ENCODE measurements at regions not wholly inside any gene's neighbourhood (a gene's known extent, or its start where the extent isn't known, plus 50 kb on each side); places are given as distances from the start of the nearest gene placed in this dataset.

DNA sequence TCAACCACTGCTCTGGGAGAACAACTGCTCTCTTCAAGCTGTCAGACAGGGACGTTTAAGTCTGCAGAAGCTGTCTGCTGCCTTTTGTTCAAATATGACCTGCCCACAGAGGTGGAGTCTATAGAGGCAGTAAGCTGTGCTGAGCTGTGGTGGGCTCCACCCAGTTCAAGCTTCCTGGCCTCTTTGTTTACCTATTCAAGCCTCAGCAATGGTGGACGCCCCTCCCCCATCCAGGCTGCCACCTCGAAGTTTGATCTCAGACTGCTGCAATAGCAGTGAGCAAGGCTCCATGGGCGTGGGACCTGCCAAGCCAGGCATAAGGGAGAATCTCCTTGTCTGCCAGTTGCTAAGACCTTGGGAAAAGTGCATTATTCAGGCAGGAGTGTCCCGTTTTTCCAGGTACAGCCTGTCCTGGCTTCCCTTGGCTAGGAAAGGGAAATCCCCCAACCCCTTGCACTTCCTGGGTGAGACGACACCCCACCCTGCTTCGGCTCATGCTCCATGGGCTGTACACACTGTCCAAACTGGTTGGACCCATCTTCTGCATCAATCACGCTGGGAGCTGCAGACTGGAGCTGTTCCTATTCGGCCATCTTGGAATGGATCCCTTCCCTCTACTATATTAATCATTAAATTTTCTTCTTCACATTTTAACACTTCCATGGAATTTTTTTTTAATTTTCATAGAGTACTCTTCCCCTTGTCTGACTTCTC, 167.0 kb upstream of the UBE2E2 start:
- no peak for DNase-seq

DNA sequence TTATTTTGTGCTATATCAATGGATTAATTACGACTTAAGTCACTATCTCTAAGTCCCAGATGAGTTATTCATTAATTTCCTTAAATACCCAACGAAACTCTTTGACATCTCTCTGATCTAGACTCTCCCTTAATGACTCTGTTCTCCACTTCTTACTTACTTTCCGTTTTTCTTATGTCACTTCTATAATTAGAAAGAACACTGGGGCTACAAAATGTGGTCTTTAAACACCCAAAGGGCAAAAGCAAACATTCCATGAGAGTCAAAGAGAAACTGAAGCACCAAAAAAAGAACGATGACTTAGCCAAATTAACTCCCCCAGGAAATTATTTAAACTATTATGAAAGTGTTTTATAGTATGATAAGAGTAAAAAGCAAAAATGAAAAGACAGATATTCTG, 166.4 kb upstream of the UBE2E2 start:
- DNase-seq, result no peak

DNA sequence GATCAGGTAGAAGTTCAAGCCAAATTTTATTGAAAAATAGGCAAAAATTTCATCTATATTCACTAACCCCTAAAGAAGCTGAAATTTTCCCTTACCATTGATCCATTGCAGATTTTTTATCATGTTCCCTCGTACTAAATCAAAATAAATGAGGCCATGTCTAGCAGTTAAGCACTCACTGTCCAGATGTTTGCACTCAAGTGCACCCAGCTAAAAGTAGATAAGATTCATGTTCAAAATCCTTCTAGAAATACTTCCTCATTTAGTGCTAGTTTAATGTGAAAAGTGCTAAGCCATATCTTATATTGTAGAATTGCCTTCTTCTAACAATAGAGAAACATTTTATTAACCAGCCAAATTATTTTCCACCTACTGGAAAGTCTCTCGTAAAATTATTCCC, 164.7 kb upstream of the UBE2E2 start:
- DNase-seq, result no peak

GRCh38 chr3:23041918-23042696, 161.0 kb upstream of the UBE2E2 start:
- no peak for DNase-seq

DNA sequence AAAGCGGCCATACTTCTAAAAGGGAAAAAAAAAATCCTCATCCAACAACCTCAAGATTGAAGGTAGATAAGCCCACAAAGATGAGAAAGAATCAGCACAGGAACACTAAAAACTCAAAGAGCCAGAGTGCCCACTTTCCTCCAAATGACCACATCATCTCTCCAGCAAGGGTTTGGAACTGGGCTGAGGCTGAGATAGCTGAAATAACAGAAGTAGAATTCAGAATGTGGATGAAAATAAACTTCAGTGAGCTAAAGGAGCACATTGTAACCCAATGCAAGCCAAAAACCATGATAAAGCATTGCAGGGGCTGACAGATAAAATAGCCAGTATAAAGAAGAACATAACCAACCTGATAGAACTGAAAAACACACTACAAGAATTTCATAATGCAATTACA, 158.7 kb upstream of the UBE2E2 start:
- DNase-seq, result no peak

DNA sequence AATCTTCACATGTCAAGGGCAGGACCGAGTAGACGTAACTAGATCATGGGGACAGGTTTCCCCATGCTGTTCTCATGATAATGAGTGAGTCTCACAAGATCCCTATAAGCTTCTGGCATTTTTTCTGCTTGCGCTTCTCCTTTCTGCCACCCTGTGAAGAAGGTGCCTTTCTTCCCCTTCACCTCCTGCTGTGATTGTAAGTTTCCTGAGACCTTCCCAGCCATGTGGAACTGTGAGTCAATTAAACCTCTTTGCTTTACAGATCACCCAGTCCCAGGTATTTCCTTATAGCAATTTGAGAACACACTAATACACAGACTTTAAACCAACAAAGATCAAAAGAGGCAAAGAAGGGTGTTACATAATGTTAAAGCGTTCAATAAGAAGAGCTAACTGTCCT, 156.6 kb upstream of the UBE2E2 start:
- DNase-seq, result no peak

DNA sequence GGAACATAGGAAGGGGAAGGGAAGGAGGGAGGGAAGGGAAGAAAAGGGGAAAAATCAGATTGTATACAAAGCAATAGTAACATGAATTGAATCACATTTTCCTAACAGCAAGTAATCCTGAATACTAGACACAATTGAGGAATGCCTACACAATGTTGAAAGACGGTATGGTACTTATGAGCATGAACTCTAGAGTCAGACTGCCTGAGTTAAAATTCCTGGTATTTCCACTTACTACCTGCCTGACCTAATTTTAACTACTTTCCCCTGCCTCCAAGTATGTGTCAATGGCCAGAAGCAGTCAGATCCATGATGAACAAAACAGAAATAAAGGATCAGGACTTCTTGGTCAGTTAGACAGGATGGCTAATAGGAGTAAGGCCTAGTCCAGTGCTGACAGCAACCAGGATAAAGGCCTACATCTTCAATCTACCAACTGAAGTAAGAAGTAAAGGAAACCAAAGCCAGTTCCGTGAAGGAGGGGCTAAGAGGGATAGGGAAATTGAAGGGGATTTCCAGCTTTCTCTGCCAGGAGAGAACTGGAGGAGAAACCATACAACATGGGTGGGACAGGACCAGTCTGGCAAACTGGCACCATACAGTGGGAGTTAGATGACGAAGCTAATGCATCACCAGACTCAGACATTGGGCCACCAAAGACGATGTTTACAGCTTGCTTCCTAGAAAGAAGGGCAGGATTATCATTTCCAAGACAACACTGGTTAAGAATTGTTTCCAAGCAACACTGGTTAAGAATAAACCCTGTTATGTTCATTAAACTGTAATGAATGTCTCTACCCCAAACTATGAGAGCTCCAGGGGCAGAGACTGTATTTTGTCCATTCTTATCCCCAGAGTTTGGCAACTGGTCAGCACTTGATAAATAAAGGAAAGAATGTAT, 151.6 kb upstream of the UBE2E2 start:
- no peak for DNase-seq

DNA sequence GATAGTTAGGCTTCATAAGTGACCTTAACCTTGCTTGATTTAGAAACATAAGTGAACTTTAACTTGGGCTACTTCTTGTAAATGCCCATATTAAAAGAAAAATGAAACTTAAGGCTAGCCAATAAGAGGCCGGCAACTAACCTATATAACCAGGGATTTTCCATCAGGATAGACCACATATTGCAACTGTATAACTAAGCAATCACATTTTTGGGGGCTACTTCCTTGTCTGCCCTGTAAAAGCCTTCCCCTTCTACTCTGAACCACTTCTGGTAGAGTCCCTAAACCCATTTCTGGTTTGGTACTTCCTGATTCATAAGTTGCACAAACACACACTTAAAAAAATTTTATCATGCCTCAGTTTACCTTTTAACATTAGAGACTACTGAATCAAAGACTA, 150.9 kb upstream of the UBE2E2 start:
- no peak for DNase-seq

DNA sequence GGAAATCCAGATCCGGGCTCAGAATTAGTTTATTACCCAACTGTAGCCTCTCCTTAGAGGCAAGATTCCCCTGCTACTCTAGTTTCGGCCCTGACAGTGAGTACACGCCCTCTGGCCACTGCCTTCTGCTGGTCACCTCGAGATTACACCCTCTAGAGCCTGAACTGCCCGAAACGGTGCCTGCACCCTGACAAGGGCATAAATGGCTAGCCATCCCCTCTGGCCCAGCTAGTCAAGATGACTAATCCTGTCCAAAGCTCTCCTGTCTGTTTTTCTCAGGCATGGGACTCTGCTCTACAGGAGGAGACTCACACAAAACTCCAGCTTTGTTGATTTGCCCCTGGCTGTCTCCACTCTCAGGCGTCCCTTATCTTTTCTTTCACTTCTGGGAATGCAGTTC, 150.5 kb upstream of the UBE2E2 start:
- DNase-seq, result no peak

- DNase-seq, result no peak
These were observed 147.3 kb upstream of the UBE2E2 start for GRCh38 chr3:23055733-23056376.

DNA sequence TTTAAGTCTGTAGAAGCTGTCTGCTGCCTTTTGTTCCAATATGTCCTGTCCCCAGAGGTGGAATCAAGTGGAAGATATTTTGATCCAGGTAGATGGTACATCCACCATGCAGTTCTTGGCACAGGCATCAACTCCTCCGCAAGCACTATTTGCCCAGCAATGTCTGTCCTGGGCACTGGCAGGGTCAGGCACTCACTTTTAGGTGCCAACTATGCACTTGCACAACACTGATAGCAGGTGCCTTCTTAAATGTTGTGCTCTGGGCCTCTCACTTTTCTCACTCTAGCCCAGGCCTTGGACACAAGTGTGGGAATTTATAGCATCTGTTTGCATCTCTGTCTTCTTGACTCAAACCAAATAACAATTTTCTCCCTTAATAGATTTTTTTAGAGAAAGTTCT, 140.5 kb upstream of the UBE2E2 start:
- DNase-seq, result no peak

DNA sequence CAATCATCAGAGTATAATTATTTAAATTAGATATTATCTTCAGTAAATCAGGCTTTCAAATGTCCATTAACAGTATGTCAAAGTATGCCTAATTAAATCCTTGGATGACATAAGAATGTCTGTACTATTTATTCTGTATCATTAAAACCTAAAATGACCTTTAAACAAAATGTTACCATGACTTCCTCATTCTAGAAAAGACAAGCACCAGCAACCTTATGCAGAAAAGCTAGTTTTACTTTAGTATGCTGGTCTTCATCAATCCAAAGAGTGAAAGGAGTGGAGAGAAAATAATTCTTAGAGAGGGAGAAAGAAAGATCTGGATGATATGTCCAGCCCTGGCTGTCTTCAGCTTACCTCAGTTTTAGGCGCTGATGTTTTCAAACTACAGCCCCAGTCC, 140.1 kb upstream of the UBE2E2 start:
- no peak for DNase-seq

GRCh38 chr3:23067116-23067515, 136.0 kb upstream of the UBE2E2 start:
- no peak for DNase-seq

DNA sequence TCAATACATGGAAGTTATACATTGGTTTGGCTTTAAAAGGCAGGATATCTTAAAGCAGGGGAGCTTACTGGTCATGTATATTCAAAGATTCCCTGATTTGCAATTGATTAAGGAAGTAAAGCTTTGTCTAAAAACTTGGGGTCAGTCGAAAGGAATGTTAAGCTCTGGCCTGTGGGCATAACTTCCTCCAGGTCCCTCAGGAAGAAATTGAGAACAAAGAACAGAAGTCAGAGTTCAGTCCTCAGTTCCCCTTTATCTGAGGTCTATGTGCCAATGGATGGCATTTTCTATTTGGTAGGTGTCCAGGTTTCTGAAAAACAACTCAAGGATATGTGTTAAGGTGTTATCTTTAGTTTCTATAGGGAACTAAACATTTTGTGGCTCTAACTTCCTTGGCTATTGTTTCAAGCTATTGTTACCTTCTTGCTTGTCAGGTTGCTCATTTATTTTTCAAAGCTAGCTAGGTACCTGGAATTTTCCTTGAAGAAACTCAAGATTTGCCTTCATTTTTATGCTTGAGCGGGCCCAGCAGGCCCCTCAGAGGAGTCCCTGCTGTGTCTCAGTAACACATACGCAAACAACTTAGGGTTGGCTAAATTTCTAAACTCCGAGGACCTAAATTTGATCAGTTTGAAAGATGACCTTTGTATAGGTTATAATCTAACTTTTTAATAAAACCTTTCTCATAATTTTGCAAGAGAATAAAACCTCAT, 135.0 kb upstream of the UBE2E2 start:
- DNase-seq, result no peak

- no peak for DNase-seq
These were observed 131.8 kb upstream of the UBE2E2 start for GRCh38 chr3:23071296-23071695.

- peak; percentile 5 for DNase-seq
These were observed 131.4 kb upstream of the UBE2E2 start for GRCh38 chr3:23071758-23072157.

DNA sequence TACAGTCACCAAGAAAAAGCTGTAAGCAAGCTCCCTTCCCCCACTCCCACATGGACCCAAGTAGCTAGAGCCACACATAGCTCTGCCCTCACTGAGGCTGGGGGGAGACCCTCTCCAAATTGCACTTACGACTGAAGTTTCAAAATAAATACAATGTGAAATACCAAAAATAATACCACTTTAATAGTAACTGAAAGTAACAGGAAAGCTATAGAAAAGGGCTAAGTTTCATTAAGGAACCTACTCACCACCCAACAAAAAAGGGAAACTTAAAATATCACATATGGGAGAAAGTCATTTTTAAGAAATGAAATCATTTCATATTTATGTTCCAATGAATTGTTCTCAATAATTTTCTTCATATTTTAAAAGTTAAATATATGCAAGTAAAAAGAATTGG, 130.4 kb upstream of the UBE2E2 start:
- DNase-seq, result no peak

DNA sequence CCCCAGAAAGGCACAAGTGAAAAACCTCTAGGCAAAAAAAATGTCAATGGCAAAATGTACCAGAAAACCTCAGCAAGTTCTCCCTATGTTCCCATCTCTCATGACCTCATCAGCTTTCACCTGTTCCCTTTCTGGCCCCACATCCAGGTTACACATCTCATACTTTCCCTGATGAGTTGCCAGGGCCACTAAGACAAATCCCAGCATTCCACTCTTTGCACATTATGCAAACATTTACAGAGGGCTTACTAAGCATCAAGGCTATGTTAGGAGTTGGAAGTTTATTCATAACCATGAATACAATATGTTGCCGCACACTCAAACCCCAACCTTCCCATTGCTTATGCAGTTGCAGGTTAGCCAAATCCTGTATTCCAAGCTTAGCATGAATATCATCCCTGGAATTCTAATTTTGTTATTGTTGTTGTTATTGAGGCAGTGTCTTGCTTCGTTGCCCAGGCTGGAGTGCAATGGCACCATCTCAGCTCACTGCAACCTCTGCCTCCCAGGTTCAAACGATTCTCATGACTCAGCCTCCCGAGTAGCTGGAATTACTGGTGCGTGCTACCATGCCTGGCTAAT, 129.3 kb upstream of the UBE2E2 start:
- no peak for DNase-seq

DNA sequence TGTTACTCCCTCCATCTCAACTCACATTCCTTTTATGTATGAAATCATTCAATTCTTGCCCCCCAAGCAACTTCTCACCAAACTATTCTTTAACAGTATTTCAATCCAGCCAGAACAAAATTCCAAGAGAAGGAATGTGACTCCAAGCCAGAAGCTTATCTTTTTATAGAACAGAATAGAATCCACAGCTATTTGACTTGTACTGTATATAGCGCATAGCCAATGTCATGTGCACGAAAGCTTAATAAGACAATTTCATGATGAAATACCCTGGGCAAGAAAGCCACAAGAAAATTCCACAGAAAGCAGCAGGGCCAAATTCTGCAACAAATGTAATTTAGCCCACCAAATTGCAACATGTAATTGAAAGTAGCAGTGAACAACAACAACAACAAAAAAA, 127.6 kb upstream of the UBE2E2 start:
- DNase-seq, result no peak

DNA sequence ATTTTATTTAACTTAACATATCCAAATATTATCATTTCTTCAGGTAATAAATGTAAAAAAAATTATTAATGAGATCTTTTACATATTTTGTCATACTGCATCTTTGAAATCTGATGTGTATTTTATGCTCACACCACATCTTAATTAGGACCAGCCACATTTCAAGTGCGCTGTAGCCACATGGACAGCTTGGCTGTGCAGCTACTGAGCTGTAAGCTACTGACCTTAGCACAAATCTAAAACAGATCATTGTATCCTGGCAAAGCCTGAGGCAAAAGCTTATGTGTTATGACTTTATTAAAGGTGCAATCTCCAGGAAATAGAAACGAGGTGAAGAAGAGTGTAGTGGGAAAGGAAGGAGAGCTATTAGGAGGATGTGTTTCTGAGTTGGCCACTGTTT, 126.7 kb upstream of the UBE2E2 start:
- no peak for DNase-seq

DNA sequence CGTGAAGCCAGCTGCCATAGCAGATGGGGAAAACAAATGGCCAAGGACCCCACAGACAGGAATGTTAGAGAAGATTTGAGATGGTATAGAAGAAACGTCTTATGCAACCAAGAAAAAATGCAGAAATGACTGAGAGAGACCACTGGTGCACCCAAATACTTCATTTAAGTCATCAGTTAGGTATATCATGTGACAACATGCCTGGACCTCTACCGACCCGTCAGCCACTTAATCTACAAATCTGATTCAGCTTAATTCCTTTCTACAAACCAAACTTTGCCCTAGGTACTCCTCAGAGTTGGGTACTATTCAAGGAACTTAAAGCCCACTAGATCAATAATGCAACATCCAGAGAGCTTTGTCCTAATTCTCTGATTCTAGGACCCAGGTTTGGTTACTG, 126.0 kb upstream of the UBE2E2 start:
- DNase-seq, result no peak

GRCh38 chr3:23078735-23079134, 124.4 kb upstream of the UBE2E2 start:
- no peak for DNase-seq

Data from CD4-positive, alpha-beta T cell treated with Interleukin-12 subunit alpha and Interleukin-12 subunit beta, for 1 hour (primary cell).